HUES64 (cell line): ENCODE measurements at regions not wholly inside any gene's neighbourhood (a gene's known extent, or its start where the extent isn't known, plus 50 kb on each side); places are given as distances from the start of the nearest gene placed in this dataset.
"Not testable (repeated sequence)": the region's sequence is repeated elsewhere in the genome, so short reads cannot be mapped to it uniquely, and the experiment has no call there.

Experiments
- H3K27ac ChIP-seq: 2 replicates; pipeline ENCODE4 v1.7.0; 2013; ENCODE audit warnings: low read depth, low read length, inconsistent platforms
- H3K27me3 ChIP-seq: 2 replicates; pipeline ENCODE4 v1.6.1; 2013; ENCODE audit warnings: mild to moderate bottlenecking, low read length; ENCODE audit not compliant: insufficient read depth
- H3K36me3 ChIP-seq: 2 replicates; pipeline ENCODE4 v1.6.1; 2013; ENCODE audit warnings: mild to moderate bottlenecking, low read length; ENCODE audit not compliant: insufficient read depth
- H3K4me1 ChIP-seq: 2 replicates; pipeline ENCODE4 v1.6.1; 2013; ENCODE audit warnings: mild to moderate bottlenecking, low read length, moderate library complexity; ENCODE audit not compliant: insufficient read depth
- H3K4me3 ChIP-seq: 2 replicates; pipeline ENCODE4 v1.5.1; 2013; ENCODE audit warnings: mild to moderate bottlenecking, low read length, moderate library complexity
- H3K9ac ChIP-seq: 2 replicates; pipeline ENCODE4 v1.6.1; 2013; ENCODE audit warnings: mild to moderate bottlenecking, low read depth, low read length
- H3K9me3 ChIP-seq: 2 replicates; pipeline ENCODE4 v1.6.1; 2013; ENCODE audit warnings: low read depth, low read length; ENCODE audit not compliant: insufficient read depth
- WGBS: fragments of 150-250, 120-280 bp; methylation state at CpG from one replicate; pipeline ENCODE4 v1.1.7; 2013; ENCODE audit warnings: missing lambda C conversion rate; 5-methylcytosine and 5-hydroxymethylcytosine counted together

- Histone ChIP-seq H3K4me3 (no peak overlapping the region), H3K9me3 (no peaks in the 10 kb centered on the region), H3K27ac (no peak overlapping the region), H3K4me1 (no peaks in the 10 kb centered on the region), H3K9ac (no peak overlapping the region), H3K36me3 (no peaks in the 10 kb centered on the region), H3K27me3 (no peaks in the 10 kb centered on the region)
- 89% methylated on average over 2 of the region's 3 CpGs for WGBS
Observed at GRCh38 chr14:45587142-45587541, 334.1 kb upstream of the MIS18BP1 start.

- Histone ChIP-seq H3K4me1 (no peaks in the 10 kb centered on the region), H3K27ac (no peak overlapping the region), H3K4me3 (no peak overlapping the region), H3K9me3 (no peaks in the 10 kb centered on the region), H3K9ac (no peak overlapping the region), H3K36me3 (no peaks in the 10 kb centered on the region), H3K27me3 (no peaks in the 10 kb centered on the region)
- 94% methylated on average over 5 of the region's 5 CpGs for WGBS
Observed at GRCh38 chr14:45559626-45560025, 306.6 kb upstream of the MIS18BP1 start.

GRCh38 chr14:45558183-45558582, 305.2 kb upstream of the MIS18BP1 start:
- H3K4me3 ChIP-seq = no peak overlapping the region

GRCh38 chr14:45553981-45554380, 301.0 kb upstream of the MIS18BP1 start:
- no CpG with 5 or more reads among the region's 1 CpG for WGBS
- H3K36me3 ChIP-seq = no peaks in the 10 kb centered on the region
- no peak overlapping the region for H3K9ac ChIP-seq
- no peaks in the 10 kb centered on the region for H3K9me3 ChIP-seq
- H3K4me3 ChIP-seq = no peak overlapping the region
- H3K4me1 ChIP-seq = peaks cover 16% of the 10 kb centered on the region
- H3K27me3 ChIP-seq = no peaks in the 10 kb centered on the region
- no peak overlapping the region for H3K27ac ChIP-seq

More at GRCh38 chr14:45558183-45558582, 305.2 kb upstream of the MIS18BP1 start:
- no peaks in the 10 kb centered on the region for H3K36me3 ChIP-seq
- no peak overlapping the region for H3K9ac ChIP-seq
- peaks cover under 1% of the 10 kb centered on the region; the same call in 1 of the 2 replicates for H3K4me1 ChIP-seq
- H3K9me3 ChIP-seq = no peaks in the 10 kb centered on the region
- H3K27ac ChIP-seq = no peak overlapping the region
- no peaks in the 10 kb centered on the region for H3K27me3 ChIP-seq

- peak overlapping the region; percentile 42 for H3K9ac ChIP-seq
- 21% methylated on average over 16 of the region's 16 CpGs for WGBS
- H3K27ac ChIP-seq = peak overlapping the region; percentile 4; the same call in 1 of the 2 replicates
- H3K9me3 ChIP-seq, H3K36me3 ChIP-seq, H3K27me3 ChIP-seq: not testable (repeated sequence)
- H3K4me3 ChIP-seq = peak overlapping the region; percentile 48
- H3K4me1 ChIP-seq = peaks cover 16% of the 10 kb centered on the region
Observed at GRCh38 chr14:45551240-45551820, 298.3 kb upstream of the MIS18BP1 start.

- WGBS = no CpG with 5 or more reads among the region's 2 CpGs
- H3K9me3 ChIP-seq = no peaks in the 10 kb centered on the region
- no peak overlapping the region for H3K27ac ChIP-seq
- H3K27me3 ChIP-seq = no peaks in the 10 kb centered on the region; the same call in 1 of the 2 replicates
- no peak overlapping the region for H3K4me3 ChIP-seq
- no peak overlapping the region for H3K9ac ChIP-seq
- H3K4me1 ChIP-seq = no peaks in the 10 kb centered on the region
- no peaks in the 10 kb centered on the region for H3K36me3 ChIP-seq
Observed at GRCh38 chr14:45531022-45531421, 278.0 kb upstream of the MIS18BP1 start.

- H3K27ac ChIP-seq = no peak overlapping the region
- H3K4me3 ChIP-seq = no peak overlapping the region
- H3K27me3 ChIP-seq = no peaks in the 10 kb centered on the region; the same call in 1 of the 2 replicates
- H3K9me3 ChIP-seq = no peaks in the 10 kb centered on the region
- no peaks in the 10 kb centered on the region for H3K4me1 ChIP-seq
- 71% methylated on average over 14 of the region's 14 CpGs for WGBS
- H3K36me3 ChIP-seq = no peaks in the 10 kb centered on the region
- no peak overlapping the region for H3K9ac ChIP-seq
Observed at GRCh38 chr14:45526715-45527549, 273.9 kb upstream of the MIS18BP1 start.

- Histone ChIP-seq H3K27ac (no peak overlapping the region), H3K4me3 (no peak overlapping the region), H3K36me3 (no peaks in the 10 kb centered on the region), H3K9me3 (no peaks in the 10 kb centered on the region), H3K9ac (no peak overlapping the region), H3K4me1 (no peaks in the 10 kb centered on the region), H3K27me3 (no peaks in the 10 kb centered on the region)
- 96% methylated on average over 1 of the region's 1 CpG for WGBS
Observed at GRCh38 chr14:45519766-45520165, 266.8 kb upstream of the MIS18BP1 start.

GRCh38 chr14:45492876-45493275, 239.9 kb upstream of the MIS18BP1 start:
- 92% methylated on average over 4 of the region's 4 CpGs for WGBS
- no peak overlapping the region for H3K9ac ChIP-seq
- H3K9me3 ChIP-seq = no peaks in the 10 kb centered on the region
- H3K36me3 ChIP-seq = no peaks in the 10 kb centered on the region
- H3K4me3 ChIP-seq = no peak overlapping the region
- no peak overlapping the region for H3K27ac ChIP-seq
- no peaks in the 10 kb centered on the region for H3K27me3 ChIP-seq
- H3K4me1 ChIP-seq = no peaks in the 10 kb centered on the region

GRCh38 chr14:45491914-45492313, 238.9 kb upstream of the MIS18BP1 start:
- Histone ChIP-seq H3K4me3 (no peak overlapping the region), H3K9me3 (peaks cover 5% of the 10 kb centered on the region), H3K36me3 (no peaks in the 10 kb centered on the region), H3K27me3 (no peaks in the 10 kb centered on the region), H3K9ac (no peak overlapping the region), H3K27ac (no peak overlapping the region), H3K4me1 (no peaks in the 10 kb centered on the region)
- WGBS = 93% methylated on average over 3 of the region's 3 CpGs

- Histone ChIP-seq H3K27me3 (no peaks in the 10 kb centered on the region), H3K9ac (no peak overlapping the region), H3K27ac (no peak overlapping the region), H3K4me3 (no peak overlapping the region), H3K36me3 (no peaks in the 10 kb centered on the region), H3K9me3 (peaks cover 14% of the 10 kb centered on the region), H3K4me1 (no peaks in the 10 kb centered on the region)
- WGBS = 95% methylated on average over 1 of the region's 1 CpG
Observed at GRCh38 chr14:45486599-45486998, 233.6 kb upstream of the MIS18BP1 start.
